ENCODE measurements at regions not wholly inside any gene's neighbourhood (a gene's known extent, or its start where the extent isn't known, plus 50 kb on each side); places are given as distances from the start of the nearest gene placed in this dataset.
A peak's percentile ranks its signal among the peaks of the same experiment; 100 is the strongest.

- TF ChIP-seq YEATS2 (CRISPR knock-in tag; IDR thresholded peaks at IDR 0.05; ENCODE audit: borderline replicate concordance) (peak; percentile 70; the same call in 1 of the 2 replicates), ZNF276 (CRISPR knock-in tag; IDR thresholded peaks at IDR 0.05; ENCODE audit: low read depth) (no peak), ATF3 (CRISPR knock-in tag; IDR thresholded peaks at IDR 0.05) (peak; percentile 71), ATRX (CRISPR knock-in tag; IDR thresholded peaks at IDR 0.05; ENCODE audit: borderline replicate concordance) (no peak), ZBTB43 (CRISPR knock-in tag; conservative IDR thresholded peaks at IDR 0.05) (peak; percentile 56; the same call in 1 of the 2 replicates), DZIP1 (CRISPR knock-in tag; IDR thresholded peaks at IDR 0.05) (no peak), PCBP1 (IDR thresholded peaks at IDR 0.05; ENCODE audit: borderline replicate concordance, low read depth, low read length) (no peak), ZNF432 (CRISPR knock-in tag; IDR thresholded peaks at IDR 0.05; ENCODE audit: borderline replicate concordance) (no peak), ZNF180 (CRISPR knock-in tag; IDR thresholded peaks at IDR 0.05; ENCODE audit: borderline replicate concordance, low read depth) (no peak), ZNF747 (CRISPR knock-in tag; IDR thresholded peaks at IDR 0.05; ENCODE audit: borderline replicate concordance) (no peak), MAFF (IDR thresholded peaks at IDR 0.05; ENCODE audit: low read depth, low read length) (no peak), USF2 (IDR thresholded peaks at IDR 0.05; ENCODE audit: low read depth, low read length) (no peak), USF2 (CRISPR knock-in tag; IDR thresholded peaks at IDR 0.05; ENCODE audit: borderline replicate concordance) (no peak), TFDP1 (CRISPR knock-in tag; IDR thresholded peaks at IDR 0.05; ENCODE audit: borderline replicate concordance) (no peak), SPEN (CRISPR knock-in tag; IDR thresholded peaks at IDR 0.05; ENCODE audit: low read depth) (peak; percentile 56; the same call in 1 of the 2 replicates), ZNF547 (CRISPR knock-in tag; IDR thresholded peaks at IDR 0.05) (no peak), ZNF768 (CRISPR knock-in tag; IDR thresholded peaks at IDR 0.05) (peak; percentile 49; the same call in 1 of the 2 replicates), STAT5B (CRISPR knock-in tag; IDR thresholded peaks at IDR 0.05) (0 out of 2 replicates have a peak, but pooled peaks have one; percentile 64), ZFP36L1 (CRISPR knock-in tag; IDR thresholded peaks at IDR 0.05) (no peak), ZNF773 (CRISPR knock-in tag; IDR thresholded peaks at IDR 0.05; ENCODE audit: borderline replicate concordance) (no peak), SNAPC2 (CRISPR knock-in tag; IDR thresholded peaks at IDR 0.05) (no peak)
Observed at GRCh38 chr1:9435153-9435636, 104.1 kb upstream of the SLC25A33 start (continued).
